ENCODE measurements at regions not wholly inside any gene's neighbourhood (a gene's known extent, or its start where the extent isn't known, plus 50 kb on each side); places are given as distances from the start of the nearest gene placed in this dataset.

DNA sequence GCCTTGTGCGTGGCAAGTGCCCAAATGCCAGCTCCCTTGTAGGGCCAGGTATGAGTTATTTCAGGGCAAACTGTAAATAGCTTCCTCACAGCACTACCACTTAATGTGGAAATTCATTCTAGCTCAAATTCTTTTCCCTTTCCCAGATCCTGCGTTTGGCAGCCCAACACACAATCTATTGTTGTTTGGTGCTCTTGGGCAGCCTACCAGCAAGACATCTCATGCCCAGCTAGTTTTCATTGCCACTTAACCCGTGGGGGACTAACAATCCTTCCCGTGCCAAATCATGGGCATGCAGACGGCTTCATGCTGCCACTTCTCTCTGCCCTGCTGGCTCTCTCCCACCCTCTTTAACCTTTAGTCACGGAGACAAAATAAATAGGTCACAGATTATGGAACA, 454.2 kb downstream of the GRIA2 start:
- no peak overlapping the region for H3K4me3 ChIP-seq (ENCODE audit: low read depth, poor library complexity, severe bottlenecking)
- intact Hi-C loops (cut with DNase I; ENCODE audit: low total_unique reads): no loop called here
- TF ChIP-seq POLR2A (IDR thresholded peaks at IDR 0.05): no peak
- TF ChIP-seq, protein P1, sequence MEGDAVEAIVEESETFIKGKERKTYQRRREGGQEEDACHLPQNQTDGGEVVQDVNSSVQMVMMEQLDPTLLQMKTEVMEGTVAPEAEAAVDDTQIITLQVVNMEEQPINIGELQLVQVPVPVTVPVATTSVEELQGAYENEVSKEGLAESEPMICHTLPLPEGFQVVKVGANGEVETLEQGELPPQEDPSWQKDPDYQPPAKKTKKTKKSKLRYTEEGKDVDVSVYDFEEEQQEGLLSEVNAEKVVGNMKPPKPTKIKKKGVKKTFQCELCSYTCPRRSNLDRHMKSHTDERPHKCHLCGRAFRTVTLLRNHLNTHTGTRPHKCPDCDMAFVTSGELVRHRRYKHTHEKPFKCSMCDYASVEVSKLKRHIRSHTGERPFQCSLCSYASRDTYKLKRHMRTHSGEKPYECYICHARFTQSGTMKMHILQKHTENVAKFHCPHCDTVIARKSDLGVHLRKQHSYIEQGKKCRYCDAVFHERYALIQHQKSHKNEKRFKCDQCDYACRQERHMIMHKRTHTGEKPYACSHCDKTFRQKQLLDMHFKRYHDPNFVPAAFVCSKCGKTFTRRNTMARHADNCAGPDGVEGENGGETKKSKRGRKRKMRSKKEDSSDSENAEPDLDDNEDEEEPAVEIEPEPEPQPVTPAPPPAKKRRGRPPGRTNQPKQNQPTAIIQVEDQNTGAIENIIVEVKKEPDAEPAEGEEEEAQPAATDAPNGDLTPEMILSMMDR (IDR thresholded peaks at IDR 0.05): no peak
- 52 to 54% methylated on average over 6 of the region's 6 CpGs for WGBS, 2 donors
- DNase-seq (ENCODE audit: low spot score in 2 of 2): no peak

- H3K4me3 ChIP-seq (ENCODE audit: low read depth, poor library complexity, severe bottlenecking): no peak overlapping the region
- no peak for TF ChIP-seq POLR2A (IDR thresholded peaks at IDR 0.05)
- TF ChIP-seq, protein P1 (IDR thresholded peaks at IDR 0.05): no peak
- no peak for DNase-seq (ENCODE audit: low spot score in 2 of 2)
- intact Hi-C loops (cut with DNase I; ENCODE audit: low total_unique reads): no loop called here
These were observed 447.3 kb downstream of the GRIA2 start for GRCh38 chr4:157667836-157668235.

DNA sequence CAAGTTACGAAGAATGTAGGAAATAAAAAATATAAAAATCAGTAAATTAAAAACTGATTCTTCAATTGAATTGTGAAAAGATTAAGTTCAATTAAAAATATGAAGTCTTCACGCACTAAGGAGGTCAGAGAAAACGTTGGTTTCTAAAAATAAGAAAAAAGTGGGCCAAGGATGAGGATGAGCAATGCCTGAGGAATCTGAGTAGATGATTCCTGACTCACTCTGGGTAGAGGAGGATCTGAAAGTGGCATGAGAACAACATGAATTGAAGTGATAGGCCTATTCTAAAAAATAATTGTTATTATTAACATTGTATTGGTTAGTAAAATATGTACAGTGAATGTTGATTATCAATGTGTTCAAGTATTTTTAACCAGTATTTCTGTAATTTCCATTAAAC, 444.2 kb downstream of the GRIA2 start:
- intact Hi-C loops (cut with DNase I; ENCODE audit: low total_unique reads): no loop called here
- TF ChIP-seq, protein P1 (IDR thresholded peaks at IDR 0.05): no peak
- TF ChIP-seq POLR2A (IDR thresholded peaks at IDR 0.05): no peak
- 58 to 59% methylated on average over 3 of the region's 3 CpGs for WGBS, 2 donors
- H3K4me3 ChIP-seq (ENCODE audit: low read depth, poor library complexity, severe bottlenecking): no peak overlapping the region
- DNase-seq (ENCODE audit: low spot score in 2 of 2): no peak

DNA sequence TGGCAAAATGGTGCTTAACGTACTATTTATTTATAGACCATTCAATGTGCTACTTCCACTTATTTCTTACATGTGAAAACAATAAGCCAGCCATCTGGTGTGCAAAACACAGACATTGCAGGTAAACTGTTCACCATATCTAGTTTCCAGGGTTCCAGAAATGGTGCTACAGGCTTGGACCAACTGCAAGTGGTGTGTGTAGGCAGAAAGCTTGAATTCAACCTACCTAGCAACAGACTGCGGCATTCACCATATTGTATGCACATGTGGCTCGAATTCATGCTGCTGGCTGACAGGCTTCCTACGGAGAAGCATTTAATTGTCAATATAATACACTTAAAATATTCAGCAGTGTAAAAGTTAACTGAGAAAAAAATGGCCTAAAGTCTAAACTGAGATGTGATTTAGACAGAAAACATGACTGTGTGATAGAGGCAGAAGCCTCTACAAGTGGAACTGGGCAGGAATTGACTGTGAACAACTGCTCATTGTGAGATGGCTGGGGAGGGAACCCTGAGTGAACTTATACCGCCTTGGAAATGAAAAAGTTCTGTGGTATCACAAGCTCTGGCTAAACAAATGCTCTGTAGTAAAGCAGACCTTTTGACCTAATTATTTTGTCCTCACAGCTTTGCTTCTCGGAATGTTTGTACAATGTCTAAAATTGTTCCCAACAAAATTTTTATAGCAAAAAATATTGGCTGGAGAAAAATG, 434.7 kb downstream of the GRIA2 start:
- no peak for TF ChIP-seq POLR2A (IDR thresholded peaks at IDR 0.05)
- TF ChIP-seq, protein P1 (IDR thresholded peaks at IDR 0.05): no peak
- no peak for DNase-seq (ENCODE audit: low spot score in 2 of 2)

GRCh38 chr4:157643257-157643656, 422.7 kb downstream of the GRIA2 start:
- intact Hi-C loops (cut with DNase I; ENCODE audit: low total_unique reads): no loop called here
- no peak for DNase-seq (ENCODE audit: low spot score in 2 of 2)
- TF ChIP-seq POLR2A (IDR thresholded peaks at IDR 0.05): no peak
- no peak overlapping the region for H3K4me3 ChIP-seq (ENCODE audit: low read depth, poor library complexity, severe bottlenecking)

More for the DNA sequence above, 434.7 kb downstream of the GRIA2 start:
- H3K4me3 ChIP-seq (ENCODE audit: low read depth, poor library complexity, severe bottlenecking): no peak overlapping the region
- 66 to 68% methylated on average over 6 of the region's 6 CpGs for WGBS, 2 donors
- intact Hi-C loops (cut with DNase I; ENCODE audit: low total_unique reads): no loop called here

GRCh38 chr4:157634057-157634456, 413.5 kb downstream of the GRIA2 start:
- 80 to 94% methylated on average over 3 of the region's 3 CpGs for WGBS, 2 donors
- no peak for DNase-seq (ENCODE audit: low spot score in 2 of 2)
- TF ChIP-seq, protein P1 (IDR thresholded peaks at IDR 0.05): no peak
- TF ChIP-seq POLR2A (IDR thresholded peaks at IDR 0.05): no peak
- intact Hi-C loops (cut with DNase I; ENCODE audit: low total_unique reads): no loop called here
- no peak overlapping the region for H3K4me3 ChIP-seq (ENCODE audit: low read depth, poor library complexity, severe bottlenecking)

All from lower leg skin (tissue), 4 donors.